ENCODE measurements at regions not wholly inside any gene's neighbourhood (a gene's known extent, or its start where the extent isn't known, plus 50 kb on each side); places are given as distances from the start of the nearest gene placed in this dataset.

DNA sequence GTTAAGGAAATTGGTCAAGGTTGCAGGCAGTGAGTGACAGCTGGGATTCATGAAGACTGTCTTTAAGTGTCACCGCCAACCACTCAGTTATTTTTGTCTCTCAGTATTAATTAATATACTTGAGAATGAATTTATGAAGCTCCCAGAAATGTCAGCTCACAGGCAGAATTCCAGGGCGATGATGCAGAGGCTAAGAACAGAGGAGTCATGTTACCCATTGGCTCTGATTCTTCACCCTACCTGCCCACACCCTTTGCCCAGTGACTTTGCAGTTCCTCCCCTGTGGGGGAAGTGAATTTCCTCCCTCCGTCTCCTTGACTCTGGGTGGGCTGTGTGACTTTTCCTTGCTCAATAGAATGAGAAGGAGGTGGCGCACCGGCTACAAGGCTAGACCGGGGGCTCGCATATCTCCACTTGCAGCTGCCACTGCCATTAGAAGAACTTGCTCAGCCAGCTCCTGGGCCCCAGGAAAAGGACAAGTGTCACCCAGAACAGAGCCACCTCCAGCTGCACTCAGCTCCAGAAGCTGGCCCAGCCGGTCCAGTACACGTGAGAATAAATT is 157.1 kb upstream of the PRKCQ start:
- Histone ChIP-seq H3K4me2 (ENCODE audit: insufficient read depth, low read length) (no peak overlapping the region), H3K36me3 (ENCODE audit: control insufficient read depth, insufficient read depth, low read length) (no peaks in the 10 kb centered on the region), H2AFZ (ENCODE audit: low read depth, low read length) (no peak overlapping the region), H3K27ac (ENCODE audit: extremely low read depth, low read depth, low read length) (no peak overlapping the region), H3K4me1 (replicated peaks in 1 of 2; ENCODE audit: control insufficient read depth in 2 of 2, insufficient read depth in 2 of 2, low read length in 2 of 2) (no peaks in the 10 kb centered on the region), H3K79me2 (ENCODE audit: control insufficient read depth, insufficient read depth, low read length) (no peaks in the 10 kb centered on the region), H3K9ac (ENCODE audit: insufficient read depth in 1 of 2, low read depth in 2 of 2, low read length in 2 of 2) (no peak overlapping the region), H3K27me3 (ENCODE audit: control insufficient read depth in 2 of 2, insufficient read depth in 2 of 2, low read length in 2 of 2) (peaks cover 32 to 51% of the 10 kb centered on the region in 2 experiments), H3K9me3 (replicated peaks; ENCODE audit: control insufficient read depth, insufficient read depth, low read depth, low read length) (no peaks in the 10 kb centered on the region), H3K4me3 (no peak overlapping the region), H3K9me1 (ENCODE audit: control insufficient read depth, insufficient read depth, low read length) (no peaks in the 10 kb centered on the region), H4K20me1 (replicated peaks; ENCODE audit: control insufficient read depth, insufficient read depth, low read length) (no peaks in the 10 kb centered on the region)
- intact Hi-C loops (cut with micrococcal nuclease) (no loop called here), in situ Hi-C loops (cut with MboI) (no loop called here)
- no TSS peak for BruUV-seq (replicated peaks)
- 4% methylated on average over 9 of the region's 9 CpGs for WGBS (ENCODE audit: insufficient coverage, low coverage, missing lambda C conversion rate)
- ATAC-seq (no peak), FAIRE-seq (no peak), DNase-seq (ENCODE audit: extremely low read depth in 1 of 4, low spot score in 3 of 4) (no peak)
- ChIA-PET CTCF (ENCODE audit: low intra/inter-chr PET ratio) (no interaction called here), POLR2A (interaction anchor here (0.7 kb wide), 1 partner anchor 58 kb away, joined by 3 read pairs; no protein-coding TSS in a partner anchor)
- TF ChIP-seq ZNF764 (CRISPR knock-in tag; IDR thresholded peaks at IDR 0.05; ENCODE audit: low read depth) (no peak), PTTG1 (tag; IDR thresholded peaks at IDR 0.05; ENCODE audit: low read depth) (no peak), NFE2 (IDR thresholded peaks at IDR 0.05; ENCODE audit: low read depth) (peak; percentile 11; the same call in 1 of the 2 replicates), HOXB6 (CRISPR knock-in tag; IDR thresholded peaks at IDR 0.05; ENCODE audit: borderline replicate concordance) (no peak), ZNF695 (CRISPR knock-in tag; IDR thresholded peaks at IDR 0.05) (no peak)

DNA sequence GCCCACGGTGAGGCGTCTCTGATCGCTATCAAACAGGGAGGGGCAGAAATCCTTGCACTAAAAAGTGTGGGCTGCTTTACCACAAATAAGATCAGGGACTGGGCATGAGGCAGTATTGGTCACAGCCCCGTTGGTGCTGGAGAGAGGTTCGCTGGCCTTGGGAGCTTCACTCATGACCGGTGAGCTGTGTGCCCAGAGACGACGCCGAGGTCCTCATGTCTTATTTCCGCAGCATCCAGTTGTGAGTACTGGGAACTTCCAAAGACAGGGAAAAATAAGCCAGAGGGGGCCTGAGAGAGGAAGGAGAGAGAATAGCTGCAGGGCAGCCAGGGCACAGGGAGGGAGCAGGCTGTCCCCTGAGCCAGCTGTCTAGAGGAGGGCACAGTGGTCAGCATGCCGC is 154.2 kb upstream of the PRKCQ start:
- no peak overlapping the region for H3K9ac ChIP-seq (ENCODE audit: insufficient read depth in 1 of 2, low read depth in 2 of 2, low read length in 2 of 2)
- DNase-seq (ENCODE audit: extremely low read depth in 1 of 4, low spot score in 3 of 4) (no peak), ATAC-seq (no peak), FAIRE-seq (no peak)
- H3K27me3 ChIP-seq (ENCODE audit: control insufficient read depth in 2 of 2, insufficient read depth in 2 of 2, low read length in 2 of 2) = peaks cover 27 to 64% of the 10 kb centered on the region in 2 experiments
- no peaks in the 10 kb centered on the region for H3K79me2 ChIP-seq (ENCODE audit: control insufficient read depth, insufficient read depth, low read length)
- intact Hi-C loops (cut with micrococcal nuclease) (no loop called here), in situ Hi-C loops (cut with MboI) (no loop called here)
- no peak overlapping the region for H3K27ac ChIP-seq (ENCODE audit: extremely low read depth, low read depth, low read length)
- H2AFZ ChIP-seq (ENCODE audit: low read depth, low read length) = no peak overlapping the region
- 3% methylated on average over 11 of the region's 11 CpGs for WGBS (ENCODE audit: insufficient coverage, low coverage, missing lambda C conversion rate)
- no peak overlapping the region for H3K4me2 ChIP-seq (ENCODE audit: insufficient read depth, low read length)
- H3K36me3 ChIP-seq (ENCODE audit: control insufficient read depth, insufficient read depth, low read length) = no peaks in the 10 kb centered on the region
- no peak overlapping the region for H3K4me3 ChIP-seq
- H4K20me1 ChIP-seq (replicated peaks; ENCODE audit: control insufficient read depth, insufficient read depth, low read length) = no peaks in the 10 kb centered on the region
- H3K4me1 ChIP-seq (replicated peaks in 1 of 2; ENCODE audit: control insufficient read depth in 2 of 2, insufficient read depth in 2 of 2, low read length in 2 of 2) = no peaks in the 10 kb centered on the region
- H3K9me3 ChIP-seq (replicated peaks; ENCODE audit: control insufficient read depth, insufficient read depth, low read depth, low read length) = no peaks in the 10 kb centered on the region
- POLR2A ChIA-PET = no interaction called here
- CTCF ChIA-PET (ENCODE audit: low intra/inter-chr PET ratio) = no interaction called here
- BruUV-seq (replicated peaks) = no TSS peak
- no peaks in the 10 kb centered on the region for H3K9me1 ChIP-seq (ENCODE audit: control insufficient read depth, insufficient read depth, low read length)
- no peak for TF ChIP-seq MXI1 (IDR thresholded peaks at IDR 0.05; ENCODE audit: low read depth, low read length)
- no peak for TF ChIP-seq ZBTB7A (IDR thresholded peaks at IDR 0.05; ENCODE audit: borderline replicate concordance, control insufficient read depth, low read depth, low read length)
- no peak for TF ChIP-seq TEAD2 (tag; IDR thresholded peaks at IDR 0.05)
- TF ChIP-seq, protein P1, sequence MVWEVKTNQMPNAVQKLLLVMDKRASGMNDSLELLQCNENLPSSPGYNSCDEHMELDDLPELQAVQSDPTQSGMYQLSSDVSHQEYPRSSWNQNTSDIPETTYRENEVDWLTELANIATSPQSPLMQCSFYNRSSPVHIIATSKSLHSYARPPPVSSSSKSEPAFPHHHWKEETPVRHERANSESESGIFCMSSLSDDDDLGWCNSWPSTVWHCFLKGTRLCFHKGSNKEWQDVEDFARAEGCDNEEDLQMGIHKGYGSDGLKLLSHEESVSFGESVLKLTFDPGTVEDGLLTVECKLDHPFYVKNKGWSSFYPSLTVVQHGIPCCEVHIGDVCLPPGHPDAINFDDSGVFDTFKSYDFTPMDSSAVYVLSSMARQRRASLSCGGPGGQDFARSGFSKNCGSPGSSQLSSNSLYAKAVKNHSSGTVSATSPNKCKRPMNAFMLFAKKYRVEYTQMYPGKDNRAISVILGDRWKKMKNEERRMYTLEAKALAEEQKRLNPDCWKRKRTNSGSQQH (CRISPR knock-in tag; IDR thresholded peaks at IDR 0.05) = no peak
- TF ChIP-seq, protein P2, sequence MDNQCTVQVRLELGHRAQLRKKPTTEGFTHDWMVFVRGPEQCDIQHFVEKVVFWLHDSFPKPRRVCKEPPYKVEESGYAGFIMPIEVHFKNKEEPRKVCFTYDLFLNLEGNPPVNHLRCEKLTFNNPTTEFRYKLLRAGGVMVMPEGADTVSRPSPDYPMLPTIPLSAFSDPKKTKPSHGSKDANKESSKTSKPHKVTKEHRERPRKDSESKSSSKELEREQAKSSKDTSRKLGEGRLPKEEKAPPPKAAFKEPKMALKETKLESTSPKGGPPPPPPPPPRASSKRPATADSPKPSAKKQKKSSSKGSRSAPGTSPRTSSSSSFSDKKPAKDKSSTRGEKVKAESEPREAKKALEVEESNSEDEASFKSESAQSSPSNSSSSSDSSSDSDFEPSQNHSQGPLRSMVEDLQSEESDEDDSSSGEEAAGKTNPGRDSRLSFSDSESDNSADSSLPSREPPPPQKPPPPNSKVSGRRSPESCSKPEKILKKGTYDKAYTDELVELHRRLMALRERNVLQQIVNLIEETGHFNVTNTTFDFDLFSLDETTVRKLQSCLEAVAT (IDR thresholded peaks at IDR 0.05) = no peak
- TF ChIP-seq TOE1 (IDR thresholded peaks at IDR 0.05; ENCODE audit: borderline replicate concordance) = no peak
- TF ChIP-seq TOE1 (CRISPR knock-in tag; IDR thresholded peaks at IDR 0.05; ENCODE audit: borderline replicate concordance, low read depth) = no peak
- no peak for TF ChIP-seq ZNF316 (IDR thresholded peaks at IDR 0.05)
